Activated naive CD8-positive, alpha-beta T cell treated with anti-CD3 and anti-CD28 coated beads, Interleukin-2, amount 10 ng/mL, durations not matched to agents 7 days and 5 days (primary cell): ENCODE measurements at regions not wholly inside any gene's neighbourhood (a gene's known extent, or its start where the extent isn't known, plus 50 kb on each side); places are given as distances from the start of the nearest gene placed in this dataset.

Source experiments
- ATAC-seq: fragments of 150-1000 bp; cut with Tn5 transposase; one replicate; pipeline ENCODE4 v1.10.0; 2021; ENCODE audit warnings: low read depth, moderate library complexity
- POLR2A ChIA-PET: fragments of 350-600 bp; sonication (Branson Sonifier 250); formaldehyde crosslinking; loops from one replicate; lab custom pipeline; 2021; ENCODE audit warnings: antibody characterized with exemption; lab: Charles Lee
- DNase-seq: peaks from one replicate; pipeline ENCODE4 v3.0.0; 2021
- H3K27ac Mint-ChIP-seq: one replicate; pipeline ENCODE4 v1.8.0; 2022; ENCODE audit warnings: mild to moderate bottlenecking, mixed read lengths
- H3K27me3 Mint-ChIP-seq: one replicate; pipeline ENCODE4 v1.8.0; 2022; ENCODE audit warnings: mild to moderate bottlenecking, moderate library complexity, mixed read lengths
- H3K36me3 Mint-ChIP-seq: one replicate; pipeline ENCODE4 v1.8.0; 2021; ENCODE audit warnings: mild to moderate bottlenecking, mixed read lengths
- H3K4me1 Mint-ChIP-seq: one replicate; pipeline ENCODE4 v1.8.0; 2021; ENCODE audit warnings: mixed read lengths
- H3K4me3 Mint-ChIP-seq: one replicate; pipeline ENCODE4 v1.8.0; 2022; ENCODE audit warnings: mild to moderate bottlenecking, moderate library complexity, mixed read lengths
- H3K9me3 Mint-ChIP-seq: one replicate; pipeline ENCODE4 v1.8.0; 2021; ENCODE audit warnings: mixed read lengths

DNA sequence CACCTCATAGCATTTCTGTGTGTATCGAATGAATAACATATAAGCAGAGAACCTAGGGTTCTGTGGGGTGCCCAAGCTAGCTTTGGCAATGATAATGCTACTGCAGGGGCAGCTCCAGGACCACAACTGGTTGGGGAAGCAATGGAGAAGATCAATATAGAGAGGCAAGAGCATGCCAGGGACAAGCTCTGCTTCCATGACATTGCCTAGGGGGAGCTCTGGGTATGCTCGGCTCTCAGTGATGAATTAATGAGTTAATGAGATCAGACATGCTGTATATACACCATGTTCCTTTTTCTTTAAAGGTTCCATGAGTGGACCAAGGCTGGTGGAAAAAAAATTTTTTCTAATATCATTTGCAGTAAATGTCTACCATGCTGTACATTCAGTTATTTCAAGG, 618.4 kb downstream of the BCL11A start:
- Mint-ChIP-seq H3K27me3 (no peaks in the 10 kb centered on the region), H3K4me3 (no peak overlapping the region), H3K4me1 (peaks cover 9% of the 10 kb centered on the region), H3K27ac (no peak overlapping the region), H3K9me3 (peaks cover 4% of the 10 kb centered on the region), H3K36me3 (no peaks in the 10 kb centered on the region)
- POLR2A ChIA-PET, result no interaction called here
- no peak for ATAC-seq
- DNase-seq, result no peak

DNA sequence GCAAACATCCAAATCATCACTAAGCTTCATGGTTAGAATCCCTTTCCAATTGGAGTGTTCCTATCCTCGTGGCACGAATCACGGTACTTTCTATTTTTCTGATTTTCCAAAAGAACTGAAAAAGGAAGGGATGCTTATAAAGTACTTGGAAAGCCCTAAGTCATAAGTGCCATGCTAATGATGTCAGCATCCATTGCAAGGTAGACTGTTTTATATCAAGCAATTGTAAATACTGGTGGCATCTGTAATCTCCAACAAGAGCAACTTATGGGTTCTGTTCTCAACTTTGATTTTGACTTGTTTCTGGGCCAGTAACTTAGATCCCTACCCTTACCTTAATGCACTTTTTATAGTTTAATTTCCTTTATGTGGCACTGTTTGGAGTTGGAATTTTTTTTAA, 619.5 kb downstream of the BCL11A start:
- ATAC-seq (no peak), DNase-seq (no peak)
- no peak overlapping the region for H3K27ac Mint-ChIP-seq
- peaks cover 4% of the 10 kb centered on the region for H3K9me3 Mint-ChIP-seq
- no peak overlapping the region for H3K4me3 Mint-ChIP-seq
- POLR2A ChIA-PET, result no interaction called here
- no peaks in the 10 kb centered on the region for H3K27me3 Mint-ChIP-seq
- H3K36me3 Mint-ChIP-seq, result no peaks in the 10 kb centered on the region
- peaks cover 9% of the 10 kb centered on the region for H3K4me1 Mint-ChIP-seq

DNA sequence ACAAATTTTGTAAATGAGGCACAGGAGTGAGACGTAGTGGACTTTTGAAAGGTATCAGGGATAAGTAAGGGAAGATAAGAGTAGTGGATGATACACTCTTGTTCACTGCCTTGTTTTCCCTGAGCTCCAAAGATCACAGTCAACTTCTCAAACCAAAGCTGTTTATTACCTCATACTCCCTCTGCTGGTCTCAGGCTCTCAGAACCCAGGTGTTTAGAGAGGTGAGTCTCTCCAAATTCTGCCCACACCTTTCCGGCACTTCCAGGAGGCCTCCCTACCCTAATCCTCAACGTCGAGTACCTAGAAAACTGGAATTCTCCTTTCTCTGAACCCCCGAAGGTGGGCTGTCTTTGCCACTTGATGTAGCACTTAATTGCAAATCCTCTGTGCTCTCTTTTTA, 621.1 kb downstream of the BCL11A start:
- DNase-seq, result no peak
- POLR2A ChIA-PET, result no interaction called here
- Mint-ChIP-seq H3K4me1 (peaks cover 3% of the 10 kb centered on the region), H3K4me3 (no peak overlapping the region), H3K27ac (no peak overlapping the region), H3K36me3 (no peaks in the 10 kb centered on the region), H3K27me3 (no peaks in the 10 kb centered on the region), H3K9me3 (peaks cover 4% of the 10 kb centered on the region)
- no peak for ATAC-seq

DNA sequence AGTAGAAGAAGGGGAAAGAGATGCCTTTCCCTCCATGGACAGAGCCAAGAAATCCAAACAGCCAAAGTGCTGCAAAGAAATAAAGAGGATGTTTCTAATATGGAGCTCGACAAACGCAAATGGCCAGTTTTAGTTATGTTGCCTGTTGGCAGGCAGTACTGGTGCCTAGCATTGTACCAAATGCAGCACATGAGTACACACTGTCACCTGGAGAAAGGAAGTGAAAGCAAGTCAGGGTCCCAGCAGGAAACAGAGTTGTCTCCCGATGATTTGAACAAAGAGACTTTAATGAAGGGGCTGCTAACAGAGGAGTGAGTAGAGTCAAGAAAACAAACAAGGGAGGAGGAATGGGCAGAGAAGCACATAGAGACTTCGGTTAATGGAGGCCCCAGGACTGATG, 623.0 kb downstream of the BCL11A start:
- Mint-ChIP-seq H3K9me3 (peaks cover 4% of the 10 kb centered on the region), H3K27me3 (no peaks in the 10 kb centered on the region), H3K4me3 (no peak overlapping the region), H3K27ac (no peak overlapping the region), H3K36me3 (no peaks in the 10 kb centered on the region), H3K4me1 (peaks cover 3% of the 10 kb centered on the region)
- POLR2A ChIA-PET, result interaction anchor here (0.6 kb wide), 1 partner anchor 313 kb away, joined by 4 read pairs; no protein-coding TSS in a partner anchor
- DNase-seq, result no peak
- ATAC-seq, result no peak

DNA sequence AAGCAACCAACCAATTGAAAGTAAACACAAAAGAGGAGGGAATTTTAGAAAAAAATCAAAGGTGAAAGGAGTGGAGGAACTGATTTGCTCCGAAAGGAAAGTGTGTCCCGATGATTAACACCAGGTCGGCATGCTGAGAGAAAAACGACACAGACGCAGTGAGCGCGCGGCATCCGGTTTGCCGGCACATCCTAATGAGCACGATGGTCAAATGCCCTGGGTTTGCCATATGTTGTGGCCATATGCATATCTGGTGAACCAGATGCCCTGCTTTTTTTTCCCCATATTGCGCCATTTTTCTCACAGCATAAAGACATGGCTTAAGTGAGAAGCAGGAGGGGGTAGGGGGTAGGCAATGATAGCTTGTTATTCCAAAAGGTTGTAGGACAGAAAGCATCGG, 626.7 kb downstream of the BCL11A start:
- Mint-ChIP-seq H3K27ac (no peak overlapping the region), H3K4me3 (no peak overlapping the region), H3K4me1 (peaks cover 3% of the 10 kb centered on the region), H3K27me3 (no peaks in the 10 kb centered on the region), H3K36me3 (no peaks in the 10 kb centered on the region), H3K9me3 (peaks cover 4% of the 10 kb centered on the region)
- ATAC-seq (no peak), DNase-seq (no peak)
- POLR2A ChIA-PET, result no interaction called here

DNA sequence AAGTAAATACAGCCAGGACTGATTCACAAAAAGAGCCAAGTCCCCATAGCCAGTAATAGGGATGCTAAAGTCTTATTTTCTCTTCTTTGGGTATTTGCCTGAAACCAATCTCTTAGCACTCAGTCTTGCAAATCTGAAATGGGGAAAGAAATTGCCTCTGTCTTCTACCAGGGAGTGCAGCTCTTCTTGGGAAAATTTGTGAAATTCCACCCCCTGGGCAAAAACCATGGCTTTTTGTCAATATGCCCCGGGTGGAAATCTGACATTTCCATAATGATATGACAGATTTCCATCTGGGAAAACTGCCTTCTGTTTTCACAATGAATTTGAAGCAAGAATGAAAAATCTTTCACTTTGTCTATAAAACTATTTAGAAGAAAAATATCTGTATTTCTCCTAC, 628.1 kb downstream of the BCL11A start:
- Mint-ChIP-seq H3K9me3 (peaks cover 2% of the 10 kb centered on the region), H3K36me3 (no peaks in the 10 kb centered on the region), H3K4me3 (no peak overlapping the region), H3K4me1 (peaks cover 3% of the 10 kb centered on the region), H3K27ac (no peak overlapping the region), H3K27me3 (no peaks in the 10 kb centered on the region)
- no peak for DNase-seq
- ATAC-seq, result no peak
- POLR2A ChIA-PET, result no interaction called here

DNA sequence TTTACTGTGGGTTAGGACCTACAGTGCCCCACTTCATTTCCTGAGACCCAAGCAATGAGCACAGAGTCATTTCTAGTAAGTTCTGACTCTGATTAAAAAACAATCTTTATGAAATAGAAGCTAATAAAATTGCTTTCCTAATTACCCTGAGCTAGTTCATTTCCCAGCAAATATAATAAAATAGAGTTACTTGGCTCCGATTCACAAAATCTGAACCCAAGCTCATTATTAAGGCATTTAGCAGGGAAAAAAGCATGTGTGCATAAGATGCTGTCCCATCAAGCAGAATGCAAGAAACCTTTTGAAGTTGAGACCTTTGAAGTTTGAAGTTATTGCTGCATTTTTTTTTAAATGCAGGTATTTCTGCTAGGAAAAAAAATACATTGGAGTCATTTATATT, 629.1 kb downstream of the BCL11A start:
- DNase-seq (no peak), ATAC-seq (no peak)
- no peaks in the 10 kb centered on the region for H3K27me3 Mint-ChIP-seq
- H3K36me3 Mint-ChIP-seq, result no peaks in the 10 kb centered on the region
- no peak overlapping the region for H3K4me3 Mint-ChIP-seq
- peaks cover 9% of the 10 kb centered on the region for H3K4me1 Mint-ChIP-seq
- H3K27ac Mint-ChIP-seq, result no peak overlapping the region
- H3K9me3 Mint-ChIP-seq, result peaks cover 1% of the 10 kb centered on the region
- POLR2A ChIA-PET, result no interaction called here

DNA sequence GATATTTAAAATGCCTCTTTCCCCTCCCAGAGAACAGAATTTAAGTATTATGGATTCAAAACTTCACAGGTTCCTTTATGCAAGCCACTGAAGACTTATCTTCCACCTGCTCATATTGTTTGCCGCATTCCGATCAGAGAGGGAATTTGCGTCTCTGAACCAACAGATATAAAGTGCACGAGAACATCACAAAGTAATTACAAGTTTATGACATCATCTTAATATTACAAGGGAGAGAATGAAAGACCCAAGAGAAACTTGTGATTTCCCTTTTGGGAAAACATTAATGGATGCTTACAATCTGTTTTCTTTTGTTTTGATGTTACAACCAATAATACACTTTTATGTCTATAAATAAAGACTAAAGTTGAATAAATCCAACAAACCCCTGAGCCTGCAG, 631.0 kb downstream of the BCL11A start:
- DNase-seq (no peak), ATAC-seq (no peak)
- Mint-ChIP-seq H3K4me1 (peaks cover 9% of the 10 kb centered on the region), H3K27me3 (no peaks in the 10 kb centered on the region), H3K9me3 (peaks cover 1% of the 10 kb centered on the region), H3K36me3 (no peaks in the 10 kb centered on the region), H3K4me3 (no peak overlapping the region), H3K27ac (no peak overlapping the region)
- POLR2A ChIA-PET, result no interaction called here

- Mint-ChIP-seq H3K9me3 (peaks cover 1% of the 10 kb centered on the region), H3K4me1 (peaks cover 9% of the 10 kb centered on the region), H3K27ac (no peak overlapping the region), H3K36me3 (no peaks in the 10 kb centered on the region), H3K4me3 (no peak overlapping the region), H3K27me3 (no peaks in the 10 kb centered on the region)
- no peak for DNase-seq
- ATAC-seq, result no peak
- POLR2A ChIA-PET, result no interaction called here
These were observed 631.7 kb downstream of the BCL11A start for GRCh38 chr2:59921743-59922142.

- Mint-ChIP-seq H3K9me3 (peaks cover 1% of the 10 kb centered on the region), H3K36me3 (no peaks in the 10 kb centered on the region), H3K4me1 (peaks cover 9% of the 10 kb centered on the region), H3K4me3 (no peak overlapping the region), H3K27ac (no peak overlapping the region), H3K27me3 (no peaks in the 10 kb centered on the region)
- POLR2A ChIA-PET, result no interaction called here
- ATAC-seq, result no peak
- no peak for DNase-seq
These were observed 632.5 kb downstream of the BCL11A start for GRCh38 chr2:59920961-59921360.

GRCh38 chr2:59920307-59920706, 633.1 kb downstream of the BCL11A start:
- Mint-ChIP-seq H3K4me1 (peaks cover 12% of the 10 kb centered on the region), H3K27me3 (no peaks in the 10 kb centered on the region), H3K36me3 (no peaks in the 10 kb centered on the region), H3K4me3 (no peak overlapping the region), H3K9me3 (peaks cover 1% of the 10 kb centered on the region), H3K27ac (no peak overlapping the region)
- DNase-seq, result no peak
- POLR2A ChIA-PET, result no interaction called here
- no peak for ATAC-seq

DNA sequence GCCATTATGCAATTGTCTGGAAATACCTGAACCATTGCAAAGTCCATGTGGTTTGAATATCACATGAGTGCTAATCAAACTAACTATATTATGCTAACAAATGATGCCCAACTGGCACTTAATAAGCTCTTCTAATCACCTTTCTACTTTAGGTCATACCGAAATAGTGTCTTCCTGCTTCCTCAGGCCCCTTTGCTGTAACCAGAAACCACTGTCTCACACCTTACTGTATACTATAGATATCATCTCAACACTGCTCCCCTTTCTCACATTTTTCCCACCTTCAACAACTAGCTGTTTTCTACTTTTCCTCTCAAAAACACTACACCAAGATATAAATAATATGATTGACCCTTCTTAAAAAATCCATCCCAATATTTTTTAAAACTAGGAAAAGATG, 633.9 kb downstream of the BCL11A start:
- POLR2A ChIA-PET, result no interaction called here
- Mint-ChIP-seq H3K4me3 (no peak overlapping the region), H3K9me3 (peaks cover 1% of the 10 kb centered on the region), H3K36me3 (no peaks in the 10 kb centered on the region), H3K27ac (no peak overlapping the region), H3K27me3 (no peaks in the 10 kb centered on the region), H3K4me1 (peaks cover 12% of the 10 kb centered on the region)
- no peak for ATAC-seq
- no peak for DNase-seq

DNA sequence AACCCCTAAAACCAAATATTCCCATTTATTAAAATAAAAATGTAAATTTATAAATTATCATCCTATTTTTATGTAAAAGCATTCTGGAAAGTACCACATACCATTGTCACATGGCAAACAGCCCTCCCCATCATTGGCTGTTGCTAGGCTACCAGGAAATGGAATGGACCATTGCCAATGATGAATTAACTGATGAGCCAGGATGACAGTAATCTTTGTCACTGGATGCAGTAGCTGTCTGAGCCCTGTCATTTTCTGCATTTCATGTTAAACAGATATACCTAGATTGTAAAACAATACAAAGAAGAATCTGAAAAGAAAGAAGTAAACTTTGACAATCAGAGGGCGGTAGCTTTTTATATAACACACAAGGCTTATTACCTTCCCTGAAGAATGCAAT, 641.4 kb downstream of the BCL11A start:
- H3K27me3 Mint-ChIP-seq, result no peaks in the 10 kb centered on the region
- no peak overlapping the region for H3K27ac Mint-ChIP-seq
- no peak overlapping the region for H3K4me3 Mint-ChIP-seq
- peaks cover 1% of the 10 kb centered on the region for H3K9me3 Mint-ChIP-seq
- peaks cover 7% of the 10 kb centered on the region for H3K4me1 Mint-ChIP-seq
- DNase-seq (no peak), ATAC-seq (no peak)
- POLR2A ChIA-PET, result no interaction called here
- H3K36me3 Mint-ChIP-seq, result no peaks in the 10 kb centered on the region

DNA sequence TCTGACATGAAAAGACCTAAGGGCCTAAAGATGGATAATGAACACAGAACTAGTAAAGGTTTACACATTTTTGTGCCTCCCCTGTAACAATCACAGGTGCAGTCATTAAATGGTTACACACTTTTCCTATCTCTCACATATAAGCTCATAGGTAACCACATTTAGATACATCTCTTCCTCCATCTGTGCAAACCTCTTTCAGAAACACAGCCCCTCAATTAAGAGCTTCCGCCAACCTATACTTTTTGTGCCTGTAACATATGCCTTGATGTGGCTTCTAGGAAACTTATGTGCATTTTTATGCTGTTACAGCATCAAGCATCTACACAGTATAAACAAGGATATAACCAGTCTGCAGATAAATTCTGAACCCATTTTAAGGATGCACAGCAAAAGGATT, 643.3 kb downstream of the BCL11A start:
- ATAC-seq (no peak), DNase-seq (no peak)
- Mint-ChIP-seq H3K36me3 (no peaks in the 10 kb centered on the region), H3K27me3 (no peaks in the 10 kb centered on the region), H3K4me1 (peaks cover 4% of the 10 kb centered on the region), H3K9me3 (peaks cover 1% of the 10 kb centered on the region), H3K27ac (no peak overlapping the region), H3K4me3 (no peak overlapping the region)
- POLR2A ChIA-PET, result no interaction called here

GRCh38 chr2:59909147-59909546, 644.3 kb downstream of the BCL11A start:
- Mint-ChIP-seq H3K9me3 (peaks cover 1% of the 10 kb centered on the region), H3K27ac (no peak overlapping the region), H3K4me1 (peaks cover 4% of the 10 kb centered on the region), H3K27me3 (no peaks in the 10 kb centered on the region), H3K36me3 (no peaks in the 10 kb centered on the region), H3K4me3 (no peak overlapping the region)
- ATAC-seq (no peak), DNase-seq (no peak)
- POLR2A ChIA-PET, result no interaction called here
